ENCODE measurements at regions not wholly inside any gene's neighbourhood (a gene's known extent, or its start where the extent isn't known, plus 50 kb on each side); places are given as distances from the start of the nearest gene placed in this dataset.

- peaks cover 3% of the 10 kb centered on the region for H3K9me3 Mint-ChIP-seq
- no peaks in the 10 kb centered on the region for H3K36me3 Mint-ChIP-seq (ENCODE audit: low read depth)
- no peak overlapping the region for H3K27ac Mint-ChIP-seq
- no peaks in the 10 kb centered on the region for H3K4me1 Mint-ChIP-seq
- no peak for TF ChIP-seq CTCF (IDR thresholded peaks at IDR 0.05; ENCODE audit: unreplicated experiment in 3 of 3)
- no peak overlapping the region for H3K4me3 Mint-ChIP-seq
- H3K27me3 Mint-ChIP-seq (ENCODE audit: low read depth), result peaks cover 3% of the 10 kb centered on the region
These were observed 156.3 kb downstream of the CYSLTR2 start for GRCh38 chr13:48810013-48810412.

GRCh38 chr13:48813518-48813917 lies 159.8 kb downstream of the CYSLTR2 start:
- Mint-ChIP-seq H3K36me3 (ENCODE audit: low read depth) (no peaks in the 10 kb centered on the region), H3K9me3 (peaks cover 3% of the 10 kb centered on the region), H3K4me1 (no peaks in the 10 kb centered on the region), H3K27ac (no peak overlapping the region), H3K4me3 (no peak overlapping the region), H3K27me3 (ENCODE audit: low read depth) (peaks cover 3% of the 10 kb centered on the region)
- TF ChIP-seq CTCF (IDR thresholded peaks at IDR 0.05; ENCODE audit: unreplicated experiment in 3 of 3), result no peak

GRCh38 chr13:48816700-48817099 lies 159.0 kb upstream of the FNDC3A start:
- Mint-ChIP-seq H3K36me3 (ENCODE audit: low read depth) (no peaks in the 10 kb centered on the region), H3K4me3 (no peak overlapping the region), H3K4me1 (no peaks in the 10 kb centered on the region), H3K27me3 (ENCODE audit: low read depth) (no peaks in the 10 kb centered on the region), H3K27ac (no peak overlapping the region), H3K9me3 (peaks cover 3% of the 10 kb centered on the region)
- no peak for TF ChIP-seq CTCF (IDR thresholded peaks at IDR 0.05; ENCODE audit: unreplicated experiment in 3 of 3)

- H3K27ac Mint-ChIP-seq, result no peak overlapping the region
- H3K4me3 Mint-ChIP-seq, result no peak overlapping the region
- H3K4me1 Mint-ChIP-seq, result no peaks in the 10 kb centered on the region
- H3K27me3 Mint-ChIP-seq (ENCODE audit: low read depth), result no peaks in the 10 kb centered on the region
- no peak for TF ChIP-seq CTCF (IDR thresholded peaks at IDR 0.05; ENCODE audit: unreplicated experiment in 3 of 3)
- H3K36me3 Mint-ChIP-seq (ENCODE audit: low read depth), result no peaks in the 10 kb centered on the region
- H3K9me3 Mint-ChIP-seq, result peaks cover 3% of the 10 kb centered on the region
These were observed 158.4 kb upstream of the FNDC3A start for GRCh38 chr13:48817166-48817802.

- no peaks in the 10 kb centered on the region for H3K9me3 Mint-ChIP-seq
- H3K27me3 Mint-ChIP-seq (ENCODE audit: low read depth), result no peaks in the 10 kb centered on the region
- H3K27ac Mint-ChIP-seq, result no peak overlapping the region
- no peaks in the 10 kb centered on the region for H3K4me1 Mint-ChIP-seq
- H3K4me3 Mint-ChIP-seq, result no peak overlapping the region
- no peaks in the 10 kb centered on the region for H3K36me3 Mint-ChIP-seq (ENCODE audit: low read depth)
- TF ChIP-seq CTCF (IDR thresholded peaks at IDR 0.05; ENCODE audit: unreplicated experiment in 3 of 3), result no peak
These were observed 157.0 kb upstream of the FNDC3A start for GRCh38 chr13:48818495-48819356.
